ENCODE measurements at regions not wholly inside any gene's neighbourhood (a gene's known extent, or its start where the extent isn't known, plus 50 kb on each side); places are given as distances from the start of the nearest gene placed in this dataset.

- no peak overlapping the region for H3K4me3 ChIP-seq (ENCODE audit: low read depth, low read length)
- ChIA-PET POLR2A (no interaction called here), CTCF (interaction anchor here (0.9 to 1.2 kb wide), 2 partner anchors 23 to 374 kb away, joined by 3 read pairs; no protein-coding TSS in a partner anchor)
- no peak for DNase-seq (ENCODE audit: low read depth, low spot score)
- TF ChIP-seq CTCF (IDR thresholded peaks at IDR 0.05; ENCODE audit: insufficient read depth, low read length, missing control alignments): no peak
These were observed 123.0 kb upstream of the SEC61G start for GRCh38 chr7:54881816-54882520.

GRCh38 chr7:54882694-54883093 is 123.7 kb upstream of the SEC61G start:
- no peak overlapping the region for H3K4me3 ChIP-seq (ENCODE audit: low read depth, low read length)
- TF ChIP-seq CTCF (IDR thresholded peaks at IDR 0.05; ENCODE audit: insufficient read depth, low read length, missing control alignments): no peak
- ChIA-PET CTCF (interaction anchor here (0.9 kb wide), 1 partner anchor 373 kb away, joined by 3 read pairs; no protein-coding TSS in a partner anchor), POLR2A (no interaction called here)
- DNase-seq (ENCODE audit: low read depth, low spot score): no peak

- POLR2A ChIA-PET: no interaction called here
- no peak for DNase-seq (ENCODE audit: low read depth, low spot score)
- TF ChIP-seq CTCF (IDR thresholded peaks at IDR 0.05; ENCODE audit: insufficient read depth, low read length, missing control alignments): no peak
- H3K4me3 ChIP-seq (ENCODE audit: low read depth, low read length): no peak overlapping the region
- CTCF ChIA-PET: no interaction called here
These were observed 124.6 kb upstream of the SEC61G start for GRCh38 chr7:54883576-54883975.

GRCh38 chr7:54885285-54885684 is 126.3 kb upstream of the SEC61G start:
- TF ChIP-seq CTCF (IDR thresholded peaks at IDR 0.05; ENCODE audit: insufficient read depth, low read length, missing control alignments): no peak
- CTCF ChIA-PET: no interaction called here
- POLR2A ChIA-PET: no interaction called here

GRCh38 chr7:54888067-54888733 is 129.2 kb upstream of the SEC61G start:
- H3K4me3 ChIP-seq (ENCODE audit: low read depth, low read length): peak overlapping the region; percentile 45
- ChIA-PET POLR2A (no interaction called here), CTCF (interaction anchor here (0.7 to 1.5 kb wide), 3 partner anchors 10 to 367 kb away, joined by 3 to 4 read pairs (median 4); no protein-coding TSS in a partner anchor)
- no peak for TF ChIP-seq CTCF (IDR thresholded peaks at IDR 0.05; ENCODE audit: insufficient read depth, low read length, missing control alignments)
- no peak for DNase-seq (ENCODE audit: low read depth, low spot score)

More at GRCh38 chr7:54885285-54885684, 126.3 kb upstream of the SEC61G start:
- no peak overlapping the region for H3K4me3 ChIP-seq (ENCODE audit: low read depth, low read length)
- DNase-seq (ENCODE audit: low read depth, low spot score): no peak

- ChIA-PET POLR2A (no interaction called here), CTCF (interaction anchor here (0.7 to 1.5 kb wide), 3 partner anchors 11 to 366 kb away, joined by 3 to 4 read pairs (median 4); no protein-coding TSS in a partner anchor)
- TF ChIP-seq CTCF (IDR thresholded peaks at IDR 0.05; ENCODE audit: insufficient read depth, low read length, missing control alignments): no peak
- no peak for DNase-seq (ENCODE audit: low read depth, low spot score)
- H3K4me3 ChIP-seq (ENCODE audit: low read depth, low read length): peak overlapping the region; percentile 45
These were observed 129.7 kb upstream of the SEC61G start for GRCh38 chr7:54888734-54889082.

All from AG04449 (cell line).